OCI-LY1 (cell line): ENCODE measurements at regions not wholly inside any gene's neighbourhood (a gene's known extent, or its start where the extent isn't known, plus 50 kb on each side); places are given as distances from the start of the nearest gene placed in this dataset.

Experiments used
- H2AFZ ChIP-seq: fragments of 200-600 bp; sonication (generic), shearing (Covaris generic); 2 replicates; pipeline ENCODE4 v1.6.0; 2014; ENCODE audit warnings: antibody characterized with exemption, mild to moderate bottlenecking, low read length
- H3F3A ChIP-seq: fragments of 200-600 bp; sonication (generic), shearing (Covaris generic); 2 replicates; pipeline ENCODE4 v1.6.0; 2014; ENCODE audit warnings: mild to moderate bottlenecking, antibody characterized with exemption, low read length, moderate library complexity; ENCODE audit not compliant: insufficient read depth
- H3K27ac ChIP-seq: fragments of 200-600 bp; sonication (generic); 2 replicates; pipeline ENCODE4 v1.5.1; 2014; ENCODE audit warnings: low read length, mixed run types, mild to moderate bottlenecking, low read depth; ENCODE audit not compliant: poor library complexity, severe bottlenecking
- H3K27me3 ChIP-seq: fragments of 200-600 bp; sonication (generic); 2 replicates; pipeline ENCODE4 v1.6.0; 2014; ENCODE audit warnings: antibody characterized with exemption, mild to moderate bottlenecking, low read length, moderate library complexity; ENCODE audit not compliant: insufficient read depth
- H3K36me3 ChIP-seq: fragments of 200-600 bp; sonication (generic); 2 replicates; pipeline ENCODE4 v1.6.1; 2014; ENCODE audit warnings: mild to moderate bottlenecking, antibody characterized with exemption, low read length, moderate library complexity, mixed read lengths; ENCODE audit not compliant: insufficient read depth
- H3K4me1 ChIP-seq: fragments of 200-600 bp; sonication (generic); 2 replicates; pipeline ENCODE4 v1.5.1; 2014; ENCODE audit warnings: mild to moderate bottlenecking, low read length, moderate library complexity; ENCODE audit not compliant: insufficient read depth, severe bottlenecking
- H3K4me2 ChIP-seq: fragments of 200-600 bp; sonication (generic), shearing (Covaris generic); 2 replicates; pipeline ENCODE4 v1.6.1; 2014; ENCODE audit warnings: low read length
- H3K4me3 ChIP-seq: fragments of 200-600 bp; sonication (generic); 2 replicates; pipeline ENCODE4 v1.5.1; 2014; ENCODE audit warnings: low read length, low read depth, mild to moderate bottlenecking, mixed read lengths; ENCODE audit not compliant: poor library complexity, severe bottlenecking
- H3K79me2 ChIP-seq: fragments of 200-600 bp; shearing (Covaris generic); 2 replicates; pipeline ENCODE4 v1.6.1; 2016; ENCODE audit warnings: mixed run types, low read length, mixed read lengths; ENCODE audit not compliant: insufficient read depth
- H3K9ac ChIP-seq: fragments of 200-600 bp; sonication (generic), shearing (Covaris generic); 2 replicates; pipeline ENCODE4 v1.6.1; 2014; ENCODE audit warnings: mild to moderate bottlenecking, low read length, mixed read lengths
- H3K9me2 ChIP-seq: fragments of 200-600 bp; sonication (generic), shearing (Covaris generic); 2 replicates; pipeline ENCODE4 v1.6.1; 2014; ENCODE audit warnings: low read depth, mild to moderate bottlenecking, low read length, mixed read lengths
- H3K9me3 ChIP-seq: fragments of 200-600 bp; shearing (Covaris generic); 2 replicates; pipeline ENCODE4 v1.6.1; 2014; ENCODE audit warnings: low read length, mixed read lengths
- H4K20me1 ChIP-seq: fragments of 200-600 bp; sonication (generic), shearing (Covaris generic); 2 replicates; pipeline ENCODE4 v1.6.0; 2016; ENCODE audit warnings: mild to moderate bottlenecking, low read length; ENCODE audit not compliant: insufficient read depth
- CTCF ChIP-seq: fragments of 200-600 bp; sonication (generic), shearing (Covaris generic); IDR thresholded peaks from 2 replicates; pipeline ENCODE4 v1.5.1; 2017; ENCODE audit warnings: mild to moderate bottlenecking, antibody characterized with exemption, low read length, moderate library complexity, mixed read lengths
- EZH2 ChIP-seq: fragments of 200-600 bp; sonication (generic), shearing (Covaris generic); IDR thresholded peaks from 2 replicates; pipeline ENCODE4 v1.8.0; 2017; ENCODE audit warnings: borderline replicate concordance, mixed run types, mild to moderate bottlenecking, antibody characterized with exemption, low read length, moderate library complexity, mixed read lengths

GRCh38 chr10:124252097-124252715 is 158.8 kb upstream of the CHST15 start:
- TF ChIP-seq EZH2 (no peak), CTCF (no peak)
- Histone ChIP-seq H3K27me3 (peaks cover 10% of the 10 kb centered on the region; the same call in 1 of the 2 replicates), H3K9me3 (peaks cover 3% of the 10 kb centered on the region; the same call in 1 of the 2 replicates), H2AFZ (no peak overlapping the region), H3K9me2 (no peaks in the 10 kb centered on the region), H3K27ac (no peak overlapping the region), H3K79me2 (no peaks in the 10 kb centered on the region), H3F3A (no peaks in the 10 kb centered on the region), H3K4me2 (no peak overlapping the region), H3K4me3 (no peak overlapping the region), H4K20me1 (no peaks in the 10 kb centered on the region), H3K36me3 (no peaks in the 10 kb centered on the region; the same call in 1 of the 2 replicates), H3K9ac (no peak overlapping the region), H3K4me1 (no peaks in the 10 kb centered on the region)

- TF ChIP-seq EZH2: no peak
- TF ChIP-seq CTCF: no peak
- H2AFZ ChIP-seq: no peak overlapping the region
- H3F3A ChIP-seq: no peaks in the 10 kb centered on the region
- H3K9ac ChIP-seq: no peak overlapping the region
- no peaks in the 10 kb centered on the region; the same call in 1 of the 2 replicates for H3K36me3 ChIP-seq
- H3K4me1 ChIP-seq: no peaks in the 10 kb centered on the region
- H4K20me1 ChIP-seq: no peaks in the 10 kb centered on the region
- H3K27ac ChIP-seq: no peak overlapping the region
- H3K4me2 ChIP-seq: no peak overlapping the region
- H3K79me2 ChIP-seq: no peaks in the 10 kb centered on the region
- peaks cover 10% of the 10 kb centered on the region; the same call in 1 of the 2 replicates for H3K27me3 ChIP-seq
- H3K4me3 ChIP-seq: no peak overlapping the region
- no peaks in the 10 kb centered on the region for H3K9me2 ChIP-seq
- H3K9me3 ChIP-seq: peaks cover 3% of the 10 kb centered on the region; the same call in 1 of the 2 replicates
Observed at GRCh38 chr10:124251317-124252065, 158.1 kb upstream of the CHST15 start.

GRCh38 chr10:124250506-124250905 is 157.1 kb upstream of the CHST15 start:
- TF ChIP-seq EZH2: no peak
- no peak for TF ChIP-seq CTCF

More at GRCh38 chr10:124250506-124250905, 157.1 kb upstream of the CHST15 start:
- no peaks in the 10 kb centered on the region for H3K4me1 ChIP-seq
- no peak overlapping the region for H3K4me3 ChIP-seq
- no peaks in the 10 kb centered on the region for H3K79me2 ChIP-seq
- no peaks in the 10 kb centered on the region for H4K20me1 ChIP-seq
- no peaks in the 10 kb centered on the region for H3K9me2 ChIP-seq
- H3K9me3 ChIP-seq: peaks cover 3% of the 10 kb centered on the region; the same call in 1 of the 2 replicates
- no peak overlapping the region for H3K4me2 ChIP-seq
- no peaks in the 10 kb centered on the region; the same call in 1 of the 2 replicates for H3K36me3 ChIP-seq
- no peak overlapping the region for H3K9ac ChIP-seq
- no peak overlapping the region for H3K27ac ChIP-seq
- no peak overlapping the region for H2AFZ ChIP-seq
- H3F3A ChIP-seq: no peaks in the 10 kb centered on the region
- peaks cover 6% of the 10 kb centered on the region; the same call in 1 of the 2 replicates for H3K27me3 ChIP-seq
